Gastrocnemius medialis (tissue), 4 donors: ENCODE measurements at regions not wholly inside any gene's neighbourhood (a gene's known extent, or its start where the extent isn't known, plus 50 kb on each side); places are given as distances from the start of the nearest gene placed in this dataset.

Experiments
- CTCF ChIP-seq, 5 experiments: fragments of 450-650 bp in 3 of 5; fragments of 200-600 bp in 2 of 5; sonication (generic) in 2 of 5; IDR thresholded peaks in 4 of 5; conservative IDR thresholded peaks in 1 of 5; 1 replicate in 4 of 5; 2 replicates in 1 of 5; pipeline ENCODE4 v1.5.1; 2016 to 2019; ENCODE audit warnings: antibody characterized with exemption in 5 of 5, mild to moderate bottlenecking in 3 of 5, moderate library complexity in 3 of 5
- POLR2A ChIP-seq, 2 donors: fragments of 450-650 bp; IDR thresholded peaks; one replicate each; pipeline ENCODE4 v1.6.1; 2017; ENCODE audit warnings: antibody characterized with exemption in 2 of 2, mild to moderate bottlenecking in 2 of 2, moderate library complexity in 2 of 2

GRCh38 chr13:56510836-56511235 lies 629.9 kb upstream of the PRR20A start:
- TF ChIP-seq CTCF (IDR thresholded peaks at IDR 0.05 in 4 of 5, conservative IDR thresholded peaks at IDR 0.05 in 1 of 5) (no peak), POLR2A (IDR thresholded peaks at IDR 0.05) (no peak)
